HFF-Myc (cell line): ENCODE measurements at regions not wholly inside any gene's neighbourhood (a gene's known extent, or its start where the extent isn't known, plus 50 kb on each side); places are given as distances from the start of the nearest gene placed in this dataset.

Experiments used
- DNase-seq: peaks from one replicate; pipeline ENCODE4 v3.0.0-alpha.2; 2011; ENCODE audit warnings: low read depth; ENCODE audit errors: extremely low read depth
- H3K4me3 ChIP-seq: replicated peaks from 2 replicates; pipeline ENCODE4 v1.5.1; 2011; ENCODE audit warnings: low read depth, mild to moderate bottlenecking, control low read depth, low read length
- CTCF ChIP-seq: IDR thresholded peaks from 2 replicates; pipeline ENCODE4 v1.5.1; 2012; ENCODE audit warnings: mild to moderate bottlenecking, low read depth, low read length, control low read depth; ENCODE audit errors: missing control alignments

DNA sequence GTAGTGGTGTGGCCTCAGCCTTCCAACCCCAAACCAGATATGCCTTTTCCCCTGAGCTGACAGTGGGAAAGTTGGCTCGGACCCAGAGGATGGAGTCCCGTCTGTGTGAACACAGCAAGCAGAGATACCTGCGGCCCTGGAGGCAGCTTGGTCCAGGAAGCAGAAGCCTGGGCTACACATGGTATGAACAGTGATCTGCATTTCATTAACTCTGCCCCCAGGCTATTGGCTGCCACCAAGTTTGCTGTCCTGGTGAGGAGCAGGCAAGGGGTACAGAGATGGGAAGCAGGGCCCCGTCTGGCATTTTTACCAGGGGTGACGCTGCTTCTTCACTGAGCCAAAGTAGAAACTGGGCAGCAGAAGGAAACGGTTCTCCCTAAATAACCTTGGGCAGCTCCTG, 90.0 kb downstream of the EDN3 start:
- no peak for TF ChIP-seq CTCF

GRCh38 chr20:59391975-59392374, 91.6 kb downstream of the EDN3 start:
- H3K4me3 ChIP-seq: no peak overlapping the region
- TF ChIP-seq CTCF: no peak
- no peak for DNase-seq

More for the DNA sequence above, 90.0 kb downstream of the EDN3 start:
- no peak overlapping the region for H3K4me3 ChIP-seq
- no peak for DNase-seq

GRCh38 chr20:59392736-59393135, 92.3 kb downstream of the EDN3 start:
- H3K4me3 ChIP-seq: no peak overlapping the region
- TF ChIP-seq CTCF: no peak
- DNase-seq: no peak

DNA sequence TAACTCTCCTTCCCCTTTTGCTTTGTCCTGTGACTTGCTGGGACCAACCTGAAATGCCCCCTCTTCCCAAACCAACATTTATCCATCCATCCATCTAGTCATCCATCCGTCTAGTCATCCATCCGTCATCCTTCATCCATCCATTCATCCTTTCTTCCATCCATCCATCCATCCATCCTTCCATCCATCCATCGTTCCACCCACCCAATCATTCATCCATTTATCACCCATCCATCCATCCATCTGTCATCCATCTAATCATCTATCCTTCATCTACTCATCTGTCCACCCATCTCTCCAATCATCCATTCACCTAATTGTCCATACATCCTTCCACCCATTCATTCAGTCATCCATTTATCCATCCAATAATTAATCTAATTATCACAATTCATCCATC, 92.7 kb downstream of the EDN3 start:
- TF ChIP-seq CTCF: no peak
- DNase-seq: no peak
- no peak overlapping the region for H3K4me3 ChIP-seq

DNA sequence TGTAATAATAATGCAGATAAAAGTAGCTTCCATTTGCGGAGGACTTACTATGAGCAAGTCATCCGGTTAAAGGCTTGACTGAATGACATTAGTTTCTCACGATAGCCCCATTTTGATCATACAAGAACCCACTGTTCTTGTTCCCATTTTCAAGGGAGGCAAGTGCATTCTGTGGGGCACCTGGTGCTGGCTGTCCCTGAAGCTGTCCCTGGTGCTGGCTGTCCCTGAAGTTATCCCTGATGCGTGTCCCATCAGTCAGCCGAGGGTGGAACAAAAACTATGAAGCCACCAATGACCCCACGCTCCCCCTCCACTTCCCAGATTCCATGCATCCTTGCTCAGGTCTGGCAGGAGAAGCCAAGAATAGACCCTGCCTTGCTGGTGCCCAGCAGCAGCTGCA, 95.3 kb downstream of the EDN3 start:
- no peak for TF ChIP-seq CTCF
- no peak overlapping the region for H3K4me3 ChIP-seq
- DNase-seq: no peak

DNA sequence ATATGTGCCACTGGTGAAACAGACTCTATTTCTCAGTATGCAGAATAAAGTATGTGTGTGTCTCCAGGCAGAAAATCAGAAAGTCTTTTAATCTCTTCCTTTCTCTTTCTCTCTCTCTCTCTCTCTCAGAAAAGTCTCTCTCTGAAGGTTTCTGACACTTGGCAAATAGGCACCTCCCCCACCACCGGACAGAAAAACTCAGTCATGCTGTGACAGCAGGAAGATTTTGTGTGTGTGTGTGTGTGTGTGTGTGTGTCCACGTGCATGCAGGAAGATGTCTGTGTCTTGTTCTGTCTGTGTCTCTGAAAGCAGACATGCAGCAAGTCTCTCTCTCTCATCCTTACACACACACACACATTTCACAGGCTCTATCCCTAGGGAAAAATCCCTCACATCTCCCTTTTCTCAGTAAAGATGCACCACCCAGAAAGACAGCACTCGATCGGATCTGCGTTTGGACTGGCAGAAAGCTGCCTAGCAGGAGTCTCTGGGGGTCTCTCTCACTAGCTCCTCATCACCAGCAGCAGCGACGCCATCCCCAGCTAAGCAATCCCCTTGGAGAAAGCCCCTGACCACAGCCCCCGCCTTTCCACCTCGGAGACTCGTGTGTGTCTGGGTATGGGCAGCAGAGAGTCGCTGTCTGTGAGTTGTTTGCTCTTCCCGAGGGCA, 98.3 kb downstream of the EDN3 start:
- no peak overlapping the region for H3K4me3 ChIP-seq
- TF ChIP-seq CTCF: no peak
- no peak for DNase-seq
